Transverse colon (tissue), 4 donors: ENCODE measurements at regions not wholly inside any gene's neighbourhood (a gene's known extent, or its start where the extent isn't known, plus 50 kb on each side); places are given as distances from the start of the nearest gene placed in this dataset.

Source experiments
- CTCF ChIP-seq, 5 experiments: fragments of 200-600 bp in 3 of 5; fragments of 450-650 bp in 2 of 5; sonication (generic) in 3 of 5; IDR thresholded peaks; 1 replicate in 2 of 5; 2 replicates in 3 of 5; pipeline ENCODE4 v1.5.1; 2016 to 2017; ENCODE audit warnings: antibody characterized with exemption in 5 of 5, inconsistent platforms in 3 of 5, mild to moderate bottlenecking in 2 of 5, moderate library complexity in 1 of 5
- EP300 ChIP-seq: sonication (generic); formaldehyde crosslinking; IDR thresholded peaks from one replicate; pipeline ENCODE4 v1.6.1; 2017; ENCODE audit warnings: antibody characterized with exemption, low read depth
- POLR2A ChIP-seq: fragments of 450-650 bp; IDR thresholded peaks from one replicate; pipeline ENCODE4 v1.6.1; 2016; ENCODE audit warnings: antibody characterized with exemption, mild to moderate bottlenecking, moderate library complexity
- POLR2AphosphoS5 ChIP-seq, 3 donors: sonication (generic); formaldehyde crosslinking; IDR thresholded peaks; one replicate each; pipeline ENCODE4 v1.6.1; 2016; ENCODE audit warnings: antibody characterized with exemption in 3 of 3

- no peak for TF ChIP-seq CTCF (IDR thresholded peaks at IDR 0.05)
- no peak for TF ChIP-seq POLR2AphosphoS5 (IDR thresholded peaks at IDR 0.05)
- no peak for TF ChIP-seq POLR2A
- TF ChIP-seq EP300: no peak
These were observed 298.3 kb downstream of the NSG2 start for GRCh38 chr5:174343826-174344225.
